ENCODE measurements at regions not wholly inside any gene's neighbourhood (a gene's known extent, or its start where the extent isn't known, plus 50 kb on each side); places are given as distances from the start of the nearest gene placed in this dataset.

- H2AFZ ChIP-seq (ENCODE audit: low read depth, low read length): no peak overlapping the region
- TF ChIP-seq CTCF (IDR thresholded peaks at IDR 0.05; ENCODE audit: low read depth, low read length): no peak
- TF ChIP-seq EZH2phosphoT487 (IDR thresholded peaks at IDR 0.05; ENCODE audit: low read depth): no peak
These were observed 219.7 kb upstream of the PKDCC start for GRCh38 chr2:41828052-41828643.

DNA sequence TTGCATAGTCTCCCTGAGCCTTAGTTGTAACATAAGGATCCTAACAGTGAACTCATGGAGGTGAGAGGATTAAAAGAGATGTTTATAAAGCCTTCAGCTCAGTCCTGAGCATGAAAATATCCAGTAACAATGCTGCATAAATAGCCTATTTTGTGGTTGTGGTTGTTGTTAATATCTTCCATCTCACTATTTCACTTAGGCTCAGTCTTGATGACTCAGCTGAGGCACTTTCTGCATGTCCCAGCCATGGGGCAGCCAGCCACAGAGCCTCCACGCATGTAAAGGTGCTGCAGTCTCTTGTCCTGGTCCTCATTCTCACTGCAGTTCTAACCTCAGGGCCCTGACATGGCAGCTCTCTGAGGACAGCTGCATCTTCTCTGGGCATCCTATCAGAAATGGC, 218.8 kb upstream of the PKDCC start:
- Histone ChIP-seq H3K79me2 (ENCODE audit: low read length) (no peaks in the 10 kb centered on the region), H3K36me3 (replicated peaks; ENCODE audit: low read depth, low read length) (no peaks in the 10 kb centered on the region), H3K9ac (ENCODE audit: low read length) (no peak overlapping the region), H3K27ac (ENCODE audit: low read length) (no peak overlapping the region), H3K27me3 (ENCODE audit: low read depth, low read length) (peaks cover 45% of the 10 kb centered on the region), H3K9me3 (ENCODE audit: insufficient read depth, low read length) (no peaks in the 10 kb centered on the region), H3K4me3 (ENCODE audit: low read length) (no peak overlapping the region), H2AFZ (ENCODE audit: low read depth, low read length) (no peak overlapping the region), H3K4me2 (ENCODE audit: low read length) (no peak overlapping the region), H3K4me1 (ENCODE audit: low read length) (no peaks in the 10 kb centered on the region), H4K20me1 (ENCODE audit: insufficient read depth, low read length) (no peaks in the 10 kb centered on the region)
- no peak for TF ChIP-seq CTCF (IDR thresholded peaks at IDR 0.05; ENCODE audit: low read depth, low read length)
- TF ChIP-seq EZH2phosphoT487 (IDR thresholded peaks at IDR 0.05; ENCODE audit: low read depth): no peak

More at GRCh38 chr2:41828052-41828643, 219.7 kb upstream of the PKDCC start:
- Histone ChIP-seq H3K79me2 (ENCODE audit: low read length) (no peaks in the 10 kb centered on the region), H3K4me1 (ENCODE audit: low read length) (no peaks in the 10 kb centered on the region), H3K9ac (ENCODE audit: low read length) (no peak overlapping the region), H3K9me3 (ENCODE audit: insufficient read depth, low read length) (no peaks in the 10 kb centered on the region), H3K4me2 (ENCODE audit: low read length) (no peak overlapping the region), H4K20me1 (ENCODE audit: insufficient read depth, low read length) (no peaks in the 10 kb centered on the region), H3K27ac (ENCODE audit: low read length) (no peak overlapping the region), H3K36me3 (replicated peaks; ENCODE audit: low read depth, low read length) (no peaks in the 10 kb centered on the region), H3K27me3 (ENCODE audit: low read depth, low read length) (peaks cover 45% of the 10 kb centered on the region), H3K4me3 (ENCODE audit: low read length) (no peak overlapping the region)

DNA sequence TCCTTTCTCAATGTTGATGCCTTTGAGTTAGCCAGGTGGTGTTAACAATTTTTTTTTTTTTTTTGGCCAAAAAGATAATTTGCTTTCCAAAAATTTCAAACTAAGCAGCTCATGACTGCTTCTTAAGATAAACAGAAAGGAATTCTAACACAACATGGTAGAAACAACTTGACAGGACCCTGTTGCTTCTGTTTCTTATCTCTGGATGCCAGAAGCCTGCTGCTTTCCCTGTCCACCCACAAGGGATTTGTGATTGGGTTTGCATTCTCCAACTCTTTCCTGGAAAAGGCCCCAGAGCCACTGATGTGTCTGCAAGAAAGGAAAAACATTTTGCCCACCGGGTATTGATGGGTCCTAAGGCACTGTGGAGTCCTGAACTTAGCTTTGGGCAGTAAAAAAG, 217.2 kb upstream of the PKDCC start:
- Histone ChIP-seq H2AFZ (ENCODE audit: low read depth, low read length) (no peak overlapping the region), H3K27me3 (ENCODE audit: low read depth, low read length) (peaks cover 48% of the 10 kb centered on the region), H3K36me3 (replicated peaks; ENCODE audit: low read depth, low read length) (no peaks in the 10 kb centered on the region), H3K79me2 (ENCODE audit: low read length) (no peaks in the 10 kb centered on the region), H4K20me1 (ENCODE audit: insufficient read depth, low read length) (no peaks in the 10 kb centered on the region), H3K27ac (ENCODE audit: low read length) (no peak overlapping the region), H3K4me1 (ENCODE audit: low read length) (no peaks in the 10 kb centered on the region), H3K4me3 (ENCODE audit: low read length) (no peak overlapping the region), H3K9ac (ENCODE audit: low read length) (no peak overlapping the region), H3K4me2 (ENCODE audit: low read length) (no peak overlapping the region), H3K9me3 (ENCODE audit: insufficient read depth, low read length) (no peaks in the 10 kb centered on the region)
- TF ChIP-seq CTCF (IDR thresholded peaks at IDR 0.05; ENCODE audit: low read depth, low read length): no peak
- TF ChIP-seq EZH2phosphoT487 (IDR thresholded peaks at IDR 0.05; ENCODE audit: low read depth): no peak

DNA sequence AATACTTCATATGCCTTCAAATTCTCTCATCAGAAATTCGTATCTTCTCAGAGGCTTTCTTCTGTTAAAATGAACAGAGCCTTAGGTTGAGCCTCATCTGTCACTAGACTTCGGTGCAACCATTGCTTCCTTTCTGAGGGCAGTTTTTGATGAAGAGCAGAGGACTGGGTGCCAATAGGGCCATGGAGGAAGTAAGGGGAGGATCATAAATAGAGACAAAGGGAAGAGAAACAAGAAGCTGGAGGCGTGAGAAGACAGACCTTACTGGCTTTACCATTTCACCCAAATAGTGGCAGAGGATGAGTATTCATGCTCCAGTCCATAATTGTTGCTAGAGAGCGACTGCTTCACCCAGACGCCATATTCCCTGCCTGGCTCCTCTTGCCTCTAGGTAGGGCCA, 215.6 kb upstream of the PKDCC start:
- Histone ChIP-seq H2AFZ (ENCODE audit: low read depth, low read length) (no peak overlapping the region), H3K4me2 (ENCODE audit: low read length) (no peak overlapping the region), H3K4me3 (ENCODE audit: low read length) (no peak overlapping the region)

More for the DNA sequence above, 215.6 kb upstream of the PKDCC start:
- Histone ChIP-seq H3K27ac (ENCODE audit: low read length) (no peak overlapping the region), H3K79me2 (ENCODE audit: low read length) (no peaks in the 10 kb centered on the region), H4K20me1 (ENCODE audit: insufficient read depth, low read length) (no peaks in the 10 kb centered on the region), H3K36me3 (replicated peaks; ENCODE audit: low read depth, low read length) (no peaks in the 10 kb centered on the region), H3K9me3 (ENCODE audit: insufficient read depth, low read length) (no peaks in the 10 kb centered on the region), H3K4me1 (ENCODE audit: low read length) (no peaks in the 10 kb centered on the region), H3K27me3 (ENCODE audit: low read depth, low read length) (peaks cover 48% of the 10 kb centered on the region), H3K9ac (ENCODE audit: low read length) (no peak overlapping the region)
- no peak for TF ChIP-seq CTCF (IDR thresholded peaks at IDR 0.05; ENCODE audit: low read depth, low read length)
- TF ChIP-seq EZH2phosphoT487 (IDR thresholded peaks at IDR 0.05; ENCODE audit: low read depth): no peak
